Body of pancreas (tissue), 4 donors: ENCODE measurements at regions not wholly inside any gene's neighbourhood (a gene's known extent, or its start where the extent isn't known, plus 50 kb on each side); places are given as distances from the start of the nearest gene placed in this dataset.

ENCODE experiments used
- ATAC-seq: fragments of 150-250 bp; one replicate; pipeline ENCODE4 v1.9.1; 2016
- DNase-seq, 4 donors: peaks; one replicate each; pipeline ENCODE4 v3.0.0-alpha.2; 2019
- H3K27ac ChIP-seq, 4 donors: fragments of 200-600 bp; sonication (generic); 1 replicate in 3 of 4; 2 replicates in 1 of 4; pipeline versions ENCODE4 v1.5.1 to v1.6.1; 2016 to 2019; ENCODE audit warnings: mild to moderate bottlenecking in 1 of 4, mixed read lengths in 1 of 4, moderate library complexity in 1 of 4
- H3K27me3 ChIP-seq, 2 donors: fragments of 200-600 bp; sonication (generic); one replicate each; pipeline ENCODE4 v1.6.0; 2016; ENCODE audit warnings: mild to moderate bottlenecking in 1 of 2
- H3K36me3 ChIP-seq, 2 donors: fragments of 200-600 bp; sonication (generic); replicated peaks in 1 of 2; 2 replicates each; pipeline ENCODE4 v1.5.1; 2016; ENCODE audit warnings: low read depth in 2 of 2; ENCODE audit not compliant: insufficient read depth in 1 of 2
- H3K4me1 ChIP-seq: fragments of 200-600 bp; sonication (generic); one replicate; pipeline ENCODE4 v1.6.0; 2016
- H3K4me3 ChIP-seq, 2 donors: fragments of 200-600 bp; sonication (generic); 1 replicate in 1 of 2; 2 replicates in 1 of 2; pipeline ENCODE4 v1.5.1; 2016 to 2019
- H3K9me3 ChIP-seq, 3 donors: fragments of 200-600 bp; sonication (generic); 1 replicate in 2 of 3; 2 replicates in 1 of 3; pipeline ENCODE4 v1.5.1; 2016
- POLR2A ChIP-seq, 3 donors: fragments of 450-650 bp; IDR thresholded peaks; one replicate each; pipeline ENCODE4 v1.6.1; 2016; ENCODE audit warnings: antibody characterized with exemption in 3 of 3, mild to moderate bottlenecking in 2 of 3
- WGBS, 2 donors: methylation state at CpG; one replicate each; pipeline ENCODE4 v1.1.5; 2017; 5-methylcytosine and 5-hydroxymethylcytosine counted together
- intact Hi-C: fragments of 100-400 bp; cut with DNase I; formaldehyde crosslinking; loops from one replicate; pipeline ENCODE4 v1.15.1; 2023
- TF ChIP-seq, protein P1 (sequence below), 7 experiments: fragments of 450-650 bp in 4 of 7; fragments of 200-600 bp in 3 of 7; sonication (generic) in 3 of 7; IDR thresholded peaks; one replicate each; pipeline ENCODE4 v1.5.1; 2016 to 2019; ENCODE audit warnings: antibody characterized with exemption in 7 of 7

DNA sequence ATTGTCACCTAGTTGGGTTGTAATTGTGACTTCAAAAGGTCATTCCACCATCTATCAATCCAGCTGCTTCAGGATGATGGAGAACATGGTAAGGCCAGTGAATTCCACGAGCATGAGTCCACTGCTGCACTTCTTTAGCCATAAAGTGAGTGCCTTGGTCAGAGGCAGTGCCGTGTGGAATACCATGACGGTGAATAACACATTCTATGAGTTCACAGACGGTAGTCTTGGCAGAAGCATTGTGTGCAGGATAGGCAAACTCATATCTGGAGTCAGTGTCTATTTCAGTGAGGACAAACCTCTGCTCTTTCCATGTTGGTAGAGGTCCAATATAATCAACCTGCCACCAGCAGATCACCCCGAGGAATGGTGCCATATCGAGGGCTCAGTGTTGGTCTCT, 650.9 kb downstream of the KCNJ2 start:
- no peak for DNase-seq
- intact Hi-C loops = no loop called here
- Histone ChIP-seq H3K27ac (no peak overlapping the region), H3K27me3 (no peaks in the 10 kb centered on the region), H3K9me3 (no peaks in the 10 kb centered on the region), H3K4me1 (no peaks in the 10 kb centered on the region), H3K36me3 (no peaks in the 10 kb centered on the region), H3K4me3 (no peak overlapping the region)
- 77 to 80% methylated on average over 5 to 6 of the region's 6 CpGs for WGBS, 2 donors
- no peak for ATAC-seq
- TF ChIP-seq, protein P1, sequence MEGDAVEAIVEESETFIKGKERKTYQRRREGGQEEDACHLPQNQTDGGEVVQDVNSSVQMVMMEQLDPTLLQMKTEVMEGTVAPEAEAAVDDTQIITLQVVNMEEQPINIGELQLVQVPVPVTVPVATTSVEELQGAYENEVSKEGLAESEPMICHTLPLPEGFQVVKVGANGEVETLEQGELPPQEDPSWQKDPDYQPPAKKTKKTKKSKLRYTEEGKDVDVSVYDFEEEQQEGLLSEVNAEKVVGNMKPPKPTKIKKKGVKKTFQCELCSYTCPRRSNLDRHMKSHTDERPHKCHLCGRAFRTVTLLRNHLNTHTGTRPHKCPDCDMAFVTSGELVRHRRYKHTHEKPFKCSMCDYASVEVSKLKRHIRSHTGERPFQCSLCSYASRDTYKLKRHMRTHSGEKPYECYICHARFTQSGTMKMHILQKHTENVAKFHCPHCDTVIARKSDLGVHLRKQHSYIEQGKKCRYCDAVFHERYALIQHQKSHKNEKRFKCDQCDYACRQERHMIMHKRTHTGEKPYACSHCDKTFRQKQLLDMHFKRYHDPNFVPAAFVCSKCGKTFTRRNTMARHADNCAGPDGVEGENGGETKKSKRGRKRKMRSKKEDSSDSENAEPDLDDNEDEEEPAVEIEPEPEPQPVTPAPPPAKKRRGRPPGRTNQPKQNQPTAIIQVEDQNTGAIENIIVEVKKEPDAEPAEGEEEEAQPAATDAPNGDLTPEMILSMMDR (IDR thresholded peaks at IDR 0.05) = no peak
- no peak for TF ChIP-seq POLR2A (IDR thresholded peaks at IDR 0.05)

DNA sequence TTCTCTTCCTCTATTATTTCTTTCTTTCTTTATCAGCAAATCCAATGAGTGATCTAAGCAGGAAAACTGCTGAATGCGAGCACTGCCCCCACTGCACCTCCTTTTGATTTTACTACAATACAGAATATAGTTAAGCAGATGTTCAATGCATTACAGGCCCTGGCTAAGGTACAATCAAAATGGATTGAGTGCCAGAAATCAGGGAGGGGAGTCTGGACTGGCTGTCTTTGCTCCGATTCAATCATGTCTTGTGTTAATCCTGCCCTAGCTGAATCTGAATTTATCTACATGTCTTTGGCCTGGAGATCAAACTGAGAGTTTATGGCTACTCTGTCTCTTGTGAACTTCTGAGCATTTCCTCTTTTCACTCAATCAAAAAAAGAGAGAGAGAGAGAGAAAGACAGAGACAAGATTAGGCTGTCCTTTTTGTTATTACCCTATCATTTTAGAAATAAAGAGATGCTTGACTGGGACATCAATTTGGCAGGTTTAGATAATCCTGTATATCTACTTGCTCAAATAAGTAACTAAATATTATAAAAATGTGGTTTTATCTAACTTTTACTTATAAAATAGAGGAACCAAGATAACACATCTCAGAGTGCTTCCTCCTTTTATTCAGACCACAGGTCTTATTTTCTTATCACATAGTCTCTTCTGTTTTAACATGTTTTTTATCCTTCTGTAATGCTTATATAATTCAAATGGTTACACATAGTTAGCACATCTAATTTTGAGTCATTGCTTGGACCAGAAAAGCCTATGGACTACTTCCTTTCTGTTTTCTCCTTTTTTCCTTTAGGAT, 656.2 kb downstream of the KCNJ2 start:
- no peak for ATAC-seq
- Histone ChIP-seq H3K27me3 (no peaks in the 10 kb centered on the region), H3K36me3 (no peaks in the 10 kb centered on the region), H3K4me3 (no peak overlapping the region), H3K27ac (no peak overlapping the region), H3K9me3 (no peaks in the 10 kb centered on the region), H3K4me1 (no peaks in the 10 kb centered on the region)
- TF ChIP-seq, protein P1 (IDR thresholded peaks at IDR 0.05) = no peak
- TF ChIP-seq POLR2A (IDR thresholded peaks at IDR 0.05) = no peak
- intact Hi-C loops = no loop called here
- no peak for DNase-seq
- WGBS, 2 donors = 53 to 56% methylated on average over 2 of the region's 2 CpGs

DNA sequence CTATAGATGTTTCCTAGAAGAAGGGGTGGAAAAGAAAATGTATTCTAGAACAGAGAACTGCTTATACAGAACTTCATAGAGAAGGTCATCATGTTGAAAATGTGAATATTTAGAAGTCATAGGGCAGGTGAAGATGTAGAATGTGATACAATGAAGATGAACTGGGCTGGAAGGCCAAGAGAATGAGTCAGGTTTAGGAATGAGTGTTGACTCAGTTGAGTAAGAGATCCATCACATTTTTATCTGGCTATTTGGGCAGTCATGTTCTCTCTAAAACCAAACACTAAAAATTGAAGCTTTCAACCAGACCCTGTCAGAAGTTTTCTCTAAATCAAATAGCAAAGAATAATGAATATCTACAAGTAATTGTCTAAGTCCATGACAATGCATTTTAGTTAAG, 660.5 kb downstream of the KCNJ2 start:
- DNase-seq (no peak), ATAC-seq (no peak)
- Histone ChIP-seq H3K4me1 (no peaks in the 10 kb centered on the region), H3K9me3 (no peaks in the 10 kb centered on the region), H3K27me3 (no peaks in the 10 kb centered on the region), H3K4me3 (no peak overlapping the region), H3K36me3 (no peaks in the 10 kb centered on the region), H3K27ac (no peak overlapping the region)
- TF ChIP-seq, protein P1 (IDR thresholded peaks at IDR 0.05) = no peak
- no peak for TF ChIP-seq POLR2A (IDR thresholded peaks at IDR 0.05)
- intact Hi-C loops = no loop called here

DNA sequence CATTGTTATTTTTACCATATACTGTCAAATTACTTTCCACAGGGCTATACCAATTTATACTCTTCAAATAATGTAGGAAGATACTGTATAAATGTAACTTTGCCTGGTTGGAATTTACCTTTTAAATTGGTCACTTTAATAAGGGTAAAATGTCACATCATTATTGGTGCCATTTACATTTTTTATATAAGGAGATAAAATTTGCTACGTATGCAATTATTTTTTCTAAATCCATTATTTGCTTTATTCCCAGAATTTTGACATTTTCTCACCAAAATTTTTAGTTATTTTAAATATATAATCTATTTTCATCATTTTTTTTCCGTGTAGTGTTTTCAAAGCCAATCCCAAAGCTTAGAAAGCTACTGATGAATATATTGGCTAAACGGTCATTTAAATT, 664.7 kb downstream of the KCNJ2 start:
- TF ChIP-seq, protein P1 (IDR thresholded peaks at IDR 0.05) = no peak
- no peak for TF ChIP-seq POLR2A (IDR thresholded peaks at IDR 0.05)
- ATAC-seq = no peak
- 79 to 81% methylated on average over 3 of the region's 3 CpGs for WGBS, 2 donors
- Histone ChIP-seq H3K27ac (no peak overlapping the region), H3K4me1 (no peaks in the 10 kb centered on the region), H3K36me3 (no peaks in the 10 kb centered on the region), H3K4me3 (no peak overlapping the region), H3K27me3 (no peaks in the 10 kb centered on the region), H3K9me3 (no peaks in the 10 kb centered on the region)
- no peak for DNase-seq
- intact Hi-C loops = no loop called here

DNA sequence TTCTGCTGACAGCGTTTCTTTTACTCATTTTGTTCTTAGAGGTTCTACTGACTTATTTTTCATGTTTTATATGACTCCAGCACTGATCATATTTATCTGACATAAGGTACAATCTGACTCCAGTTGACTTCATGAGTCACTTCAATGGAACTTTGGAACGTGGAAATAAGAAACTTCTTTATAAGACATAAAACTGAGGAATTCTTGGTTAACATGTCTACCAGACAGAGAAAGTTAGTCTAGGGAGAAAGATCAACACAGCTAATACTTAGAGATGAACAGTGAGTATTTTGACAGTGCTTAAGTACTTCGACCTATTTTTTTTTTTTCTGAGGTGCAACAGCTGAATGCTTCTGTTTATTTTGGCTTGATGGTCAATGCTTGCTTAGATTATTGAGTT, 679.5 kb downstream of the KCNJ2 start:
- Histone ChIP-seq H3K27me3 (no peaks in the 10 kb centered on the region), H3K4me3 (no peak overlapping the region), H3K36me3 (no peaks in the 10 kb centered on the region), H3K9me3 (no peaks in the 10 kb centered on the region), H3K4me1 (no peaks in the 10 kb centered on the region), H3K27ac (no peak overlapping the region)
- WGBS, 2 donors = 46 to 55% methylated on average over 3 of the region's 3 CpGs
- intact Hi-C loops = no loop called here
- no peak for TF ChIP-seq POLR2A (IDR thresholded peaks at IDR 0.05)
- TF ChIP-seq, protein P1 (IDR thresholded peaks at IDR 0.05) = no peak
- no peak for ATAC-seq
- DNase-seq = no peak
